HCT116 (cell line): ENCODE measurements at regions not wholly inside any gene's neighbourhood (a gene's known extent, or its start where the extent isn't known, plus 50 kb on each side); places are given as distances from the start of the nearest gene placed in this dataset.

ENCODE experiments used
- ATAC-seq: fragments of 200-7000 bp; cut with Tn5 transposase; 2 replicates; pipeline ENCODE4 v1.9.1; 2020; ENCODE audit warnings: mild to moderate bottlenecking, moderate library complexity
- BruUV-seq: library from RNA; stranded (reverse); fragments of 400-500 nt; replicated peaks from 2 replicates; lab custom pipeline; 2021; lab: Mats Ljungman, UMichigan
- CTCF ChIA-PET: fragments of 300-600 bp; sonication (Branson Sonifier 250); formaldehyde crosslinking; loops from one replicate; lab custom pipeline; 2021; ENCODE audit warnings: antibody characterized with exemption; lab: Charles Lee
- POLR2A ChIA-PET: fragments of 300-600, 350-600 bp; sonication (Branson Sonifier 250); formaldehyde crosslinking; loops from one replicate; lab custom pipeline; 2021; ENCODE audit warnings: antibody characterized with exemption; lab: Charles Lee
- RAD21 ChIA-PET, 2 experiments: fragments of 300-600 bp; sonication (Branson Sonifier 250); formaldehyde crosslinking; loops; one replicate each; lab custom pipeline; 2023; ENCODE audit warnings: low total read pairs in 2 of 2; ENCODE audit not compliant: uncharacterized antibody in 2 of 2, unreplicated experiment in 2 of 2, low non-redundant PET in 1 of 2; lab: Charles Lee
- DNase-seq: peaks from one replicate; pipeline ENCODE4 v3.0.0-alpha.2; 2010; ENCODE audit warnings: low read depth, low spot score
- H2AFZ ChIP-seq: fragments of 200-600 bp; shearing (Covaris generic), sonication (generic); 2 replicates; pipeline ENCODE4 v1.6.1; 2017; ENCODE audit warnings: low read depth, mixed run types, mixed read lengths, antibody characterized with exemption, low read length; ENCODE audit not compliant: poor library complexity, severe bottlenecking
- H3K27ac ChIP-seq: 2 replicates; pipeline ENCODE4 v1.5.1; 2012; ENCODE audit warnings: low read depth, low read length
- H3K27me3 ChIP-seq: fragments of 200-600 bp; sonication (generic); 2 replicates; pipeline ENCODE4 v1.6.1; 2016; ENCODE audit warnings: mixed run types, low read length, mixed read lengths; ENCODE audit not compliant: insufficient read depth
- H3K36me3 ChIP-seq, 2 experiments: fragments of 200-500 bp in 1 of 2; fragments of 200-600 bp in 1 of 2; sonication (Bioruptor generic) in 1 of 2; sonication (generic) in 1 of 2; 2 replicates each; pipeline versions ENCODE4 v1.5.1 to v1.6.1; 2014 to 2016; ENCODE audit warnings: low read length in 2 of 2, inconsistent platforms in 1 of 2, mixed read lengths in 1 of 2, mixed run types in 1 of 2; ENCODE audit not compliant: insufficient read depth in 2 of 2, control insufficient read depth in 1 of 2
- H3K4me1 ChIP-seq, 2 experiments: fragments of 200-600 bp in 1 of 2; sonication (generic) in 1 of 2; 2 replicates each; pipeline versions ENCODE4 v1.5.1 to v1.6.1; 2012 to 2017; ENCODE audit warnings: low read length in 2 of 2, inconsistent platforms in 1 of 2, mild to moderate bottlenecking in 1 of 2, mixed read lengths in 1 of 2, mixed run types in 1 of 2, moderate library complexity in 1 of 2; ENCODE audit not compliant: insufficient read depth in 2 of 2, control insufficient read depth in 1 of 2
- H3K4me2 ChIP-seq: fragments of 200-600 bp; sonication (generic); 2 replicates; pipeline ENCODE4 v1.6.1; 2017; ENCODE audit warnings: mixed run types, low read length, mixed read lengths
- H3K4me3 ChIP-seq, 2 experiments: fragments of 200-600 bp in 1 of 2; sonication (generic) in 1 of 2; replicated peaks in 1 of 2; 2 replicates each; pipeline ENCODE4 v1.5.1; 2011 to 2016; ENCODE audit warnings: low read length in 2 of 2, control low read depth in 1 of 2, low read depth in 1 of 2, mild to moderate bottlenecking in 1 of 2, mixed read lengths in 1 of 2, mixed run types in 1 of 2
- H3K79me2 ChIP-seq: fragments of 200-600 bp; sonication (generic); 2 replicates; pipeline ENCODE4 v1.6.1; 2017; ENCODE audit warnings: mild to moderate bottlenecking, mixed run types, low read length, moderate library complexity, mixed read lengths; ENCODE audit not compliant: insufficient read depth
- H3K9ac ChIP-seq: fragments of 200-600 bp; sonication (generic); 2 replicates; pipeline ENCODE4 v1.6.1; 2016; ENCODE audit warnings: low read length, mixed read lengths
- H3K9me2 ChIP-seq: fragments of 200-600 bp; sonication (generic), shearing (Covaris generic); 2 replicates; pipeline ENCODE4 v1.6.1; 2017; ENCODE audit warnings: mixed run types, mild to moderate bottlenecking, moderate library complexity; ENCODE audit not compliant: insufficient read depth
- H3K9me3 ChIP-seq, 2 experiments: fragments of 200-500 bp in 1 of 2; fragments of 200-600 bp in 1 of 2; sonication (Bioruptor generic) in 1 of 2; sonication (generic) in 1 of 2; 2 replicates each; pipeline ENCODE4 v1.6.1; 2014 to 2017; ENCODE audit warnings: low read length in 2 of 2, mixed read lengths in 2 of 2, inconsistent platforms in 1 of 2, low read depth in 1 of 2, mild to moderate bottlenecking in 1 of 2, mixed run types in 1 of 2, moderate library complexity in 1 of 2; ENCODE audit not compliant: control insufficient read depth in 1 of 2, insufficient read depth in 1 of 2
- H4K20me1 ChIP-seq: fragments of 200-600 bp; sonication (generic), shearing (Covaris generic); 2 replicates; pipeline ENCODE4 v1.6.1; 2017; ENCODE audit warnings: mixed run types, mild to moderate bottlenecking, moderate library complexity; ENCODE audit not compliant: insufficient read depth
- CBX3 ChIP-seq: IDR thresholded peaks from 2 replicates; pipeline ENCODE4 v1.6.1; 2012; ENCODE audit warnings: low read depth
- ELF1 ChIP-seq: IDR thresholded peaks from 2 replicates; pipeline ENCODE4 v1.6.1; 2012; ENCODE audit warnings: low read depth, borderline replicate concordance
- EZH2 ChIP-seq: fragments of 200-600 bp; sonication (generic); IDR thresholded peaks from 2 replicates; pipeline ENCODE4 v1.6.1; 2017; ENCODE audit warnings: antibody characterized with exemption, mixed run types
- EZH2phosphoT487 ChIP-seq: fragments of 200-600 bp; IDR thresholded peaks from 2 replicates; pipeline ENCODE4 v1.6.1; 2018; ENCODE audit warnings: antibody characterized with exemption, borderline replicate concordance
- JUND ChIP-seq: IDR thresholded peaks from 2 replicates; pipeline ENCODE4 v1.6.1; 2012
- POLR2A ChIP-seq: IDR thresholded peaks from 2 replicates; pipeline ENCODE4 v1.7.0; 2011; ENCODE audit warnings: borderline replicate concordance; ENCODE audit not compliant: insufficient read depth, insufficient read length; ENCODE audit errors: extremely low read depth
- POLR2AphosphoS5 ChIP-seq: IDR thresholded peaks from 2 replicates; pipeline ENCODE4 v1.6.1; 2011; ENCODE audit warnings: mild to moderate bottlenecking, low read depth, low read length, moderate library complexity
- SP1 ChIP-seq: IDR thresholded peaks from 2 replicates; pipeline ENCODE4 v1.6.1; 2012; ENCODE audit warnings: low read depth
- SRF ChIP-seq: IDR thresholded peaks from 2 replicates; pipeline ENCODE4 v1.6.1; 2012; ENCODE audit warnings: low read depth
- TCF7L2 ChIP-seq: IDR thresholded peaks from 2 replicates; pipeline ENCODE4 v1.7.0; 2011; ENCODE audit warnings: borderline replicate concordance, inconsistent platforms; ENCODE audit not compliant: insufficient read depth, insufficient read length; ENCODE audit errors: extremely low read depth
- YY1 ChIP-seq: IDR thresholded peaks from 2 replicates; pipeline ENCODE4 v1.6.1; 2011; ENCODE audit warnings: low read length, low read depth, moderate library complexity, mild to moderate bottlenecking; ENCODE audit not compliant: insufficient replicate concordance; ENCODE audit errors: extremely low read depth
- ZFX ChIP-seq: fragments of 450-650 bp; IDR thresholded peaks from 2 replicates; pipeline ENCODE4 v1.6.1; 2017
- intact Hi-C: fragments of 100-400 bp; cut with micrococcal nuclease; formaldehyde crosslinking; loops from 2 replicates; pipeline ENCODE4 v1.10.0; 2022
- TF ChIP-seq, protein P1 (sequence below): IDR thresholded peaks from 2 replicates; pipeline ENCODE4 v1.6.1; 2011; ENCODE audit warnings: mild to moderate bottlenecking, low read length, moderate library complexity; ENCODE audit not compliant: insufficient replicate concordance; ENCODE audit errors: extremely low read depth
- TF ChIP-seq, protein P2 (sequence below): IDR thresholded peaks from 2 replicates; pipeline ENCODE4 v1.6.1; 2012; ENCODE audit warnings: low read depth
- TF ChIP-seq, protein P3 (sequence below), 3 experiments: fragments of 200-600 bp in 1 of 3; sonication (generic) in 1 of 3; IDR thresholded peaks in 2 of 3; conservative IDR thresholded peaks in 1 of 3; 2 replicates each; pipeline ENCODE4 v1.5.1; 2012 to 2017; ENCODE audit warnings: low read depth in 2 of 3, low read length in 2 of 3, antibody characterized with exemption in 1 of 3, borderline replicate concordance in 1 of 3, control low read depth in 1 of 3, mild to moderate bottlenecking in 1 of 3, mixed read lengths in 1 of 3, mixed run types in 1 of 3, moderate library complexity in 1 of 3; ENCODE audit not compliant: insufficient read depth in 1 of 3
- TF ChIP-seq, protein P4 (sequence below): IDR thresholded peaks from 2 replicates; pipeline ENCODE4 v1.6.1; 2012
- TF ChIP-seq, protein P5 (sequence below): IDR thresholded peaks from 2 replicates; pipeline ENCODE4 v1.6.1; 2012

DNA sequence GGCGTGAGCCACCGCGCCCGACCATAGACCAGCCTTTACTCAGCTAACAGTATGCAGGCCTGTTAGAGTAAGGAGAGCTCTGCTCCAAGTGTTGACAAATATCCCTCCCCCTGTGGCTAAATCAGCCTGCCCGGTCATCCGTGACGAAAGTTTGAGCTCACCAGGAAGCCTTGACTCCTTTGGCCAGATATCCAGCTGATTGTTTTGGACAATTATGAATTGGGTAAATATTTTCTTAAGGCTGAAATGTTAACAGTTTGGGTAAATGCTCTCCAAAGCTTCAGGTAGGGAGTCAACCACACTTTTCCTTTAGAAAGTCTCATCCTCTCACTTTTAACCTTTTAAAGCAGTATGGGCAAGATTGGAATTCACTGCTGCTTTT lies 157.9 kb downstream of the PAWR start:
- ChIA-PET CTCF (no interaction called here), POLR2A (no interaction called here)
- no peak overlapping the region for H3K4me2 ChIP-seq

More for the DNA sequence above, 157.9 kb downstream of the PAWR start:
- H3K36me3 ChIP-seq = no peaks in the 10 kb centered on the region
- ATAC-seq = no peak
- no peak overlapping the region for H2AFZ ChIP-seq
- H3K27ac ChIP-seq = no peak overlapping the region
- no peaks in the 10 kb centered on the region for H4K20me1 ChIP-seq
- TF ChIP-seq, protein P1, sequence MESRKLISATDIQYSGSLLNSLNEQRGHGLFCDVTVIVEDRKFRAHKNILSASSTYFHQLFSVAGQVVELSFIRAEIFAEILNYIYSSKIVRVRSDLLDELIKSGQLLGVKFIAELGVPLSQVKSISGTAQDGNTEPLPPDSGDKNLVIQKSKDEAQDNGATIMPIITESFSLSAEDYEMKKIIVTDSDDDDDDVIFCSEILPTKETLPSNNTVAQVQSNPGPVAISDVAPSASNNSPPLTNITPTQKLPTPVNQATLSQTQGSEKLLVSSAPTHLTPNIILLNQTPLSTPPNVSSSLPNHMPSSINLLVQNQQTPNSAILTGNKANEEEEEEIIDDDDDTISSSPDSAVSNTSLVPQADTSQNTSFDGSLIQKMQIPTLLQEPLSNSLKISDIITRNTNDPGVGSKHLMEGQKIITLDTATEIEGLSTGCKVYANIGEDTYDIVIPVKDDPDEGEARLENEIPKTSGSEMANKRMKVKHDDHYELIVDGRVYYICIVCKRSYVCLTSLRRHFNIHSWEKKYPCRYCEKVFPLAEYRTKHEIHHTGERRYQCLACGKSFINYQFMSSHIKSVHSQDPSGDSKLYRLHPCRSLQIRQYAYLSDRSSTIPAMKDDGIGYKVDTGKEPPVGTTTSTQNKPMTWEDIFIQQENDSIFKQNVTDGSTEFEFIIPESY = no peak
- TF ChIP-seq JUND (no peak), POLR2AphosphoS5 (no peak), ELF1 (no peak), SP1 (no peak), TCF7L2 (no peak), EZH2phosphoT487 (no peak), YY1 (no peak), CBX3 (no peak), EZH2 (no peak), SRF (no peak), POLR2A (no peak), ZFX (no peak)
- TF ChIP-seq, protein P2, sequence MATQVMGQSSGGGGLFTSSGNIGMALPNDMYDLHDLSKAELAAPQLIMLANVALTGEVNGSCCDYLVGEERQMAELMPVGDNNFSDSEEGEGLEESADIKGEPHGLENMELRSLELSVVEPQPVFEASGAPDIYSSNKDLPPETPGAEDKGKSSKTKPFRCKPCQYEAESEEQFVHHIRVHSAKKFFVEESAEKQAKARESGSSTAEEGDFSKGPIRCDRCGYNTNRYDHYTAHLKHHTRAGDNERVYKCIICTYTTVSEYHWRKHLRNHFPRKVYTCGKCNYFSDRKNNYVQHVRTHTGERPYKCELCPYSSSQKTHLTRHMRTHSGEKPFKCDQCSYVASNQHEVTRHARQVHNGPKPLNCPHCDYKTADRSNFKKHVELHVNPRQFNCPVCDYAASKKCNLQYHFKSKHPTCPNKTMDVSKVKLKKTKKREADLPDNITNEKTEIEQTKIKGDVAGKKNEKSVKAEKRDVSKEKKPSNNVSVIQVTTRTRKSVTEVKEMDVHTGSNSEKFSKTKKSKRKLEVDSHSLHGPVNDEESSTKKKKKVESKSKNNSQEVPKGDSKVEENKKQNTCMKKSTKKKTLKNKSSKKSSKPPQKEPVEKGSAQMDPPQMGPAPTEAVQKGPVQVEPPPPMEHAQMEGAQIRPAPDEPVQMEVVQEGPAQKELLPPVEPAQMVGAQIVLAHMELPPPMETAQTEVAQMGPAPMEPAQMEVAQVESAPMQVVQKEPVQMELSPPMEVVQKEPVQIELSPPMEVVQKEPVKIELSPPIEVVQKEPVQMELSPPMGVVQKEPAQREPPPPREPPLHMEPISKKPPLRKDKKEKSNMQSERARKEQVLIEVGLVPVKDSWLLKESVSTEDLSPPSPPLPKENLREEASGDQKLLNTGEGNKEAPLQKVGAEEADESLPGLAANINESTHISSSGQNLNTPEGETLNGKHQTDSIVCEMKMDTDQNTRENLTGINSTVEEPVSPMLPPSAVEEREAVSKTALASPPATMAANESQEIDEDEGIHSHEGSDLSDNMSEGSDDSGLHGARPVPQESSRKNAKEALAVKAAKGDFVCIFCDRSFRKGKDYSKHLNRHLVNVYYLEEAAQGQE = no peak
- TF ChIP-seq, protein P3, sequence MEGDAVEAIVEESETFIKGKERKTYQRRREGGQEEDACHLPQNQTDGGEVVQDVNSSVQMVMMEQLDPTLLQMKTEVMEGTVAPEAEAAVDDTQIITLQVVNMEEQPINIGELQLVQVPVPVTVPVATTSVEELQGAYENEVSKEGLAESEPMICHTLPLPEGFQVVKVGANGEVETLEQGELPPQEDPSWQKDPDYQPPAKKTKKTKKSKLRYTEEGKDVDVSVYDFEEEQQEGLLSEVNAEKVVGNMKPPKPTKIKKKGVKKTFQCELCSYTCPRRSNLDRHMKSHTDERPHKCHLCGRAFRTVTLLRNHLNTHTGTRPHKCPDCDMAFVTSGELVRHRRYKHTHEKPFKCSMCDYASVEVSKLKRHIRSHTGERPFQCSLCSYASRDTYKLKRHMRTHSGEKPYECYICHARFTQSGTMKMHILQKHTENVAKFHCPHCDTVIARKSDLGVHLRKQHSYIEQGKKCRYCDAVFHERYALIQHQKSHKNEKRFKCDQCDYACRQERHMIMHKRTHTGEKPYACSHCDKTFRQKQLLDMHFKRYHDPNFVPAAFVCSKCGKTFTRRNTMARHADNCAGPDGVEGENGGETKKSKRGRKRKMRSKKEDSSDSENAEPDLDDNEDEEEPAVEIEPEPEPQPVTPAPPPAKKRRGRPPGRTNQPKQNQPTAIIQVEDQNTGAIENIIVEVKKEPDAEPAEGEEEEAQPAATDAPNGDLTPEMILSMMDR (IDR thresholded peaks at IDR 0.05 in 2 of 3, conservative IDR thresholded peaks at IDR 0.05 in 1 of 3; ENCODE audit: borderline replicate concordance in 1 of 3, insufficient read depth in 1 of 3, low read depth in 2 of 3, low read length in 2 of 3) = no peak
- TF ChIP-seq, protein P4, sequence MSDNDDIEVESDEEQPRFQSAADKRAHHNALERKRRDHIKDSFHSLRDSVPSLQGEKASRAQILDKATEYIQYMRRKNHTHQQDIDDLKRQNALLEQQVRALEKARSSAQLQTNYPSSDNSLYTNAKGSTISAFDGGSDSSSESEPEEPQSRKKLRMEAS = no peak
- TF ChIP-seq, protein P5, sequence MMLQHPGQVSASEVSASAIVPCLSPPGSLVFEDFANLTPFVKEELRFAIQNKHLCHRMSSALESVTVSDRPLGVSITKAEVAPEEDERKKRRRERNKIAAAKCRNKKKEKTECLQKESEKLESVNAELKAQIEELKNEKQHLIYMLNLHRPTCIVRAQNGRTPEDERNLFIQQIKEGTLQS = no peak
- TF ChIP-seq, all 23 proteins: peak for 0
- Histone ChIP-seq H3K79me2 (no peaks in the 10 kb centered on the region), H3K9me2 (no peaks in the 10 kb centered on the region), H3K27me3 (no peaks in the 10 kb centered on the region), H3K9ac (no peak overlapping the region), H3K4me1 (peaks cover 0 to 4% of the 10 kb centered on the region in 2 experiments; a peak in 1 of 4 replicates), H3K9me3 (no peaks in the 10 kb centered on the region), H3K4me3 (no peak overlapping the region)
- no TSS peak for BruUV-seq
- DNase-seq = no peak
- intact Hi-C loops = no loop called here
- RAD21 ChIA-PET = no interaction called here
